ENCODE measurements at regions not wholly inside any gene's neighbourhood (a gene's known extent, or its start where the extent isn't known, plus 50 kb on each side); places are given as distances from the start of the nearest gene placed in this dataset.

DNA sequence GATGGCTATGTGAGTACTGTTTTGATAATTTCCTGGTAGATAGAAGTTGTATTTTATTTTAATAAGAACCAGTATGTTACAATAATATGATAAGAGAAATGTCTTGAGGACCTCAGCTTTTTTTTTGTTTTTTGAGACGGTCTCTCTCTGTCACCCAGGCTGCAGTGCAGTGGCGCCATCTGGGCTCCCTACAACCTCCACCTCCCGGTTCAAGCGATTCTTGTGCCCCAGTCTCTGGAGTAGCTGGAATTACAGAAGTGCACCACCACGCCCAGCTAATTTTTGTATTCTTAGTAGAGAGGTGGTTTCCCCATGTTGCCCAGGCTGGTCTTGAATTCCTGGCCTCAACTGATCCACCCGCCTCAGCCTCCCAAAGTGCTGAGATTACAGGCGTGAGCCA is 968.1 kb upstream of the ADGRL4 start:
- Histone ChIP-seq H2BK15ac (ENCODE audit: low read depth, poor library complexity, severe bottlenecking) (no peak overlapping the region), H3K9ac (ENCODE audit: low read length) (no peak overlapping the region), H3K9me3 (ENCODE audit: control insufficient read depth, low read length) (no peaks in the 10 kb centered on the region), H3K23ac (ENCODE audit: low read length in 2 of 2) (no peak overlapping the region), H3K4me1 (ENCODE audit: control insufficient read depth, insufficient read depth, low read depth, low read length) (no peaks in the 10 kb centered on the region), H3K14ac (ENCODE audit: low read length in 2 of 2) (no peak overlapping the region), H3K4ac (ENCODE audit: low read depth in 1 of 2, low read length in 2 of 2) (no peak overlapping the region), H2AFZ (ENCODE audit: low read depth, low read length) (no peak overlapping the region), H3K18ac (ENCODE audit: low read depth in 1 of 2, low read length in 2 of 2) (no peak overlapping the region), H3K79me1 (replicated peaks; ENCODE audit: low read length, poor library complexity, severe bottlenecking) (no peaks in the 10 kb centered on the region), H3K27ac (ENCODE audit: low read length, poor library complexity, severe bottlenecking) (no peak overlapping the region), H2BK12ac (ENCODE audit: low read length in 2 of 2) (no peak overlapping the region), H2BK120ac (ENCODE audit: low read depth, low read length) (no peak overlapping the region), H2BK5ac (ENCODE audit: low read depth, low read length, poor library complexity, severe bottlenecking) (no peak overlapping the region), H2AK5ac (ENCODE audit: low read length, severe bottlenecking) (no peak overlapping the region), H4K8ac (ENCODE audit: low read length) (no peak overlapping the region), H4K91ac (ENCODE audit: low read length) (no peak overlapping the region), H3K4me2 (ENCODE audit: low read length, poor library complexity, severe bottlenecking) (no peak overlapping the region), H3K4me3 (ENCODE audit: insufficient read depth in 1 of 2, low read depth in 1 of 2, low read length in 2 of 2) (no peak overlapping the region), H3K36me3 (ENCODE audit: control insufficient read depth in 1 of 2, insufficient read depth in 2 of 2, low read depth in 1 of 2, low read length in 2 of 2) (no peaks in the 10 kb centered on the region), H3K27me3 (ENCODE audit: control insufficient read depth in 1 of 2, insufficient read depth in 1 of 2, low read length in 2 of 2) (no peaks in the 10 kb centered on the region)
- 90% methylated on average over 5 of the region's 7 CpGs for WGBS
- no peak for DNase-seq

DNA sequence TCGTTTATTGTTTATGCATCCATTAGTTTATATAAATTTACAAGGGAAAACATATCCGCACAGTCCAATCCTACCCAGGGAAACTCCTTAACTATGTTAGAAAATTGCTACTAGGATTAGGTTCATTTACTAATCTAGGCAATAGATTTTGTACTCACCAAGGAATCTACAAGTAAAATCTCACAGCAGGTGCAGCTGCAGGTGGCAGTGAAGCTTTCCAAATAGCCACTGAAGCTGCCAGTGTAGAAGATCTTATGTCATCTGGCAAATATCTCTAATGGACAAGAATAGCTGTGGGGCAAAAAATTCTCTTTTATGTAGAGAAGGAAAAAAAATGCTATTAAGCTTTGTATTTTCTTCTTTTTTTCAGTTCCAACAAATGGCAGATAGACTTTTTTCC is 963.4 kb upstream of the ADGRL4 start:
- no peaks in the 10 kb centered on the region for H3K79me1 ChIP-seq (replicated peaks; ENCODE audit: low read length, poor library complexity, severe bottlenecking)
- no peak overlapping the region for H2BK15ac ChIP-seq (ENCODE audit: low read depth, poor library complexity, severe bottlenecking)
- H3K18ac ChIP-seq (ENCODE audit: low read depth in 1 of 2, low read length in 2 of 2) = no peak overlapping the region
- no peaks in the 10 kb centered on the region for H3K9me3 ChIP-seq (ENCODE audit: control insufficient read depth, low read length)
- no peak overlapping the region for H2AFZ ChIP-seq (ENCODE audit: low read depth, low read length)
- H3K4me2 ChIP-seq (ENCODE audit: low read length, poor library complexity, severe bottlenecking) = no peak overlapping the region
- H2BK120ac ChIP-seq (ENCODE audit: low read depth, low read length) = no peak overlapping the region
- H3K4ac ChIP-seq (ENCODE audit: low read depth in 1 of 2, low read length in 2 of 2) = no peak overlapping the region
- H4K91ac ChIP-seq (ENCODE audit: low read length) = no peak overlapping the region
- DNase-seq = no peak
- WGBS = no CpG with 5 or more reads among the region's 2 CpGs
- no peak overlapping the region for H2BK5ac ChIP-seq (ENCODE audit: low read depth, low read length, poor library complexity, severe bottlenecking)
- no peak overlapping the region for H4K8ac ChIP-seq (ENCODE audit: low read length)
- no peaks in the 10 kb centered on the region for H3K36me3 ChIP-seq (ENCODE audit: control insufficient read depth in 1 of 2, insufficient read depth in 2 of 2, low read depth in 1 of 2, low read length in 2 of 2)
- no peak overlapping the region for H3K23ac ChIP-seq (ENCODE audit: low read length in 2 of 2)
- H3K9ac ChIP-seq (ENCODE audit: low read length) = no peak overlapping the region
- no peaks in the 10 kb centered on the region for H3K27me3 ChIP-seq (ENCODE audit: control insufficient read depth in 1 of 2, insufficient read depth in 1 of 2, low read length in 2 of 2)
- H3K27ac ChIP-seq (ENCODE audit: low read length, poor library complexity, severe bottlenecking) = no peak overlapping the region
- H2AK5ac ChIP-seq (ENCODE audit: low read length, severe bottlenecking) = no peak overlapping the region
- no peak overlapping the region for H2BK12ac ChIP-seq (ENCODE audit: low read length in 2 of 2)
- H3K4me3 ChIP-seq (ENCODE audit: insufficient read depth in 1 of 2, low read depth in 1 of 2, low read length in 2 of 2) = no peak overlapping the region
- H3K14ac ChIP-seq (ENCODE audit: low read length in 2 of 2) = no peak overlapping the region
- H3K4me1 ChIP-seq (ENCODE audit: control insufficient read depth, insufficient read depth, low read depth, low read length) = no peaks in the 10 kb centered on the region

DNA sequence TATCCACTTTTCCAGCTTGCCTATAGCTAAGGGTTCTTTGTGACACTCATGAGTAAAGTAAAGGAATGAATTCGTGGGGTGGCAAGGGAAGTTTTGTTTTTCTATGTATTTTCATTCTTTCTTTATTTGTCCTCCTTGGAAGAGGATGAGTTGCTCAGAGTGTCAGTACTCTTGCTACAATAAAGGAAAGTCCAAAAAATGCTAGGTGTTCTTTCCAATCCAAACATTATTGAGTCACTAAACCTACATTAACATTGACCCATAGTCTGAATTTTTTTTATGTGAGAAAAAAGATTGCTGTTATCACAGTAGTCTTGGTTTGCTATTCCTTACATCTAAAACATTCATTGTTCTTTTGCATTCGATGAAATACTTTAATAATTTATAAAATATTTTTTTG is 959.9 kb upstream of the ADGRL4 start:
- Histone ChIP-seq H4K91ac (ENCODE audit: low read length) (no peak overlapping the region), H3K27me3 (ENCODE audit: control insufficient read depth in 1 of 2, insufficient read depth in 1 of 2, low read length in 2 of 2) (no peaks in the 10 kb centered on the region), H2AK5ac (ENCODE audit: low read length, severe bottlenecking) (no peak overlapping the region), H2BK5ac (ENCODE audit: low read depth, low read length, poor library complexity, severe bottlenecking) (no peak overlapping the region), H2BK15ac (ENCODE audit: low read depth, poor library complexity, severe bottlenecking) (no peak overlapping the region), H3K18ac (ENCODE audit: low read depth in 1 of 2, low read length in 2 of 2) (no peak overlapping the region), H3K27ac (ENCODE audit: low read length, poor library complexity, severe bottlenecking) (no peak overlapping the region), H2AFZ (ENCODE audit: low read depth, low read length) (no peak overlapping the region), H3K79me1 (replicated peaks; ENCODE audit: low read length, poor library complexity, severe bottlenecking) (no peaks in the 10 kb centered on the region), H4K8ac (ENCODE audit: low read length) (no peak overlapping the region), H3K9me3 (ENCODE audit: control insufficient read depth, low read length) (no peaks in the 10 kb centered on the region), H2BK12ac (ENCODE audit: low read length in 2 of 2) (no peak overlapping the region), H2BK120ac (ENCODE audit: low read depth, low read length) (no peak overlapping the region), H3K36me3 (ENCODE audit: control insufficient read depth in 1 of 2, insufficient read depth in 2 of 2, low read depth in 1 of 2, low read length in 2 of 2) (no peaks in the 10 kb centered on the region), H3K14ac (ENCODE audit: low read length in 2 of 2) (no peak overlapping the region), H3K4me3 (ENCODE audit: insufficient read depth in 1 of 2, low read depth in 1 of 2, low read length in 2 of 2) (no peak overlapping the region), H3K4me2 (ENCODE audit: low read length, poor library complexity, severe bottlenecking) (no peak overlapping the region), H3K9ac (ENCODE audit: low read length) (no peak overlapping the region), H3K23ac (ENCODE audit: low read length in 2 of 2) (no peak overlapping the region), H3K4me1 (ENCODE audit: control insufficient read depth, insufficient read depth, low read depth, low read length) (no peaks in the 10 kb centered on the region), H3K4ac (ENCODE audit: low read depth in 1 of 2, low read length in 2 of 2) (no peak overlapping the region)
- no CpG with 5 or more reads among the region's 2 CpGs for WGBS
- DNase-seq = no peak

DNA sequence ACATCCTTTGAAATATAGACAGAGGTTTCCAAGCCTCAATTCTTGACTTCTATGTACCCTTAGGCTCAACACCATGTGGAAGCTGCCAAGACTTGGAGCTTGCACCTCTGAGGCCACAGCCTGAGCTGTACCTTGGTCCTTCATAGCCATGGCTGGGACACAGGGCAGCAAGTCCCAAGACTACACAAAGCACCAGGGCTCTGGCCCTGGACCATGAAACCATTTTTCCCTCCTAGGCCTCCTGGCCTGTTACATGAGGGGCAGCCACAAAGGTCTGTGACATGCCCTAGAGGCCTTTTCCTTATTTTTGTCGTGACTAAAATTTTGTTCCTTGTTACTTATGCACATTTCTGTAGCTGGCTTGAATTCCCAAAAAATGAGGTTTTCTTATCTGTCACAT is 953.1 kb upstream of the ADGRL4 start:
- Histone ChIP-seq H3K4me1 (ENCODE audit: control insufficient read depth, insufficient read depth, low read depth, low read length) (no peaks in the 10 kb centered on the region), H4K8ac (ENCODE audit: low read length) (no peak overlapping the region), H2BK120ac (ENCODE audit: low read depth, low read length) (no peak overlapping the region), H3K79me1 (replicated peaks; ENCODE audit: low read length, poor library complexity, severe bottlenecking) (no peaks in the 10 kb centered on the region), H4K91ac (ENCODE audit: low read length) (no peak overlapping the region), H3K18ac (ENCODE audit: low read depth in 1 of 2, low read length in 2 of 2) (no peak overlapping the region), H3K27me3 (ENCODE audit: control insufficient read depth in 1 of 2, insufficient read depth in 1 of 2, low read length in 2 of 2) (no peaks in the 10 kb centered on the region), H3K36me3 (ENCODE audit: control insufficient read depth in 1 of 2, insufficient read depth in 2 of 2, low read depth in 1 of 2, low read length in 2 of 2) (no peaks in the 10 kb centered on the region), H2BK15ac (ENCODE audit: low read depth, poor library complexity, severe bottlenecking) (no peak overlapping the region), H3K9ac (ENCODE audit: low read length) (no peak overlapping the region), H2BK12ac (ENCODE audit: low read length in 2 of 2) (no peak overlapping the region), H3K27ac (ENCODE audit: low read length, poor library complexity, severe bottlenecking) (no peak overlapping the region), H2AK5ac (ENCODE audit: low read length, severe bottlenecking) (no peak overlapping the region), H2BK5ac (ENCODE audit: low read depth, low read length, poor library complexity, severe bottlenecking) (no peak overlapping the region), H3K4me3 (ENCODE audit: insufficient read depth in 1 of 2, low read depth in 1 of 2, low read length in 2 of 2) (no peak overlapping the region), H3K23ac (ENCODE audit: low read length in 2 of 2) (no peak overlapping the region), H2AFZ (ENCODE audit: low read depth, low read length) (no peak overlapping the region), H3K14ac (ENCODE audit: low read length in 2 of 2) (no peak overlapping the region), H3K4me2 (ENCODE audit: low read length, poor library complexity, severe bottlenecking) (no peak overlapping the region), H3K4ac (ENCODE audit: low read depth in 1 of 2, low read length in 2 of 2) (no peak overlapping the region), H3K9me3 (ENCODE audit: control insufficient read depth, low read length) (peaks cover 9% of the 10 kb centered on the region)
- no peak for DNase-seq
- 89% methylated on average over 1 of the region's 1 CpG for WGBS

Measured in mesenchymal stem cell (in vitro differentiated cells and primary cell).